Endodermal cell (in vitro differentiated cells): ENCODE measurements at regions not wholly inside any gene's neighbourhood (a gene's known extent, or its start where the extent isn't known, plus 50 kb on each side); places are given as distances from the start of the nearest gene placed in this dataset.
"Not testable (repeated sequence)": the region's sequence is repeated elsewhere in the genome, so short reads cannot be mapped to it uniquely, and the experiment has no call there.

Experiments used
- DNase-seq: peaks from one replicate; pipeline ENCODE4 v3.0.0-alpha.2; 2017
- H3K27ac ChIP-seq: 2 replicates; pipeline ENCODE4 v1.5.1; 2013; ENCODE audit warnings: mild to moderate bottlenecking, low read depth, low read length, moderate library complexity
- H3K27me3 ChIP-seq: 2 replicates; pipeline ENCODE4 v1.6.1; 2013; ENCODE audit warnings: mild to moderate bottlenecking, low read length, moderate library complexity; ENCODE audit not compliant: insufficient read depth, control insufficient read depth, poor library complexity, severe bottlenecking
- H3K36me3 ChIP-seq: 2 replicates; pipeline ENCODE4 v1.7.0; 2013; ENCODE audit warnings: mild to moderate bottlenecking, low read length, moderate library complexity; ENCODE audit not compliant: control insufficient read depth, insufficient read depth
- H3K4me1 ChIP-seq: one replicate; pipeline ENCODE4 v1.7.0; 2013; ENCODE audit warnings: low read length; ENCODE audit not compliant: control insufficient read depth, insufficient read depth
- H3K4me3 ChIP-seq: 2 replicates; pipeline ENCODE4 v1.5.1; 2013; ENCODE audit warnings: mild to moderate bottlenecking, low read length, moderate library complexity
- H3K9ac ChIP-seq: 2 replicates; pipeline ENCODE4 v1.6.1; 2013; ENCODE audit warnings: mild to moderate bottlenecking, low read length, moderate library complexity; ENCODE audit not compliant: poor library complexity, severe bottlenecking; ENCODE audit errors: extremely low read depth
- H3K9me3 ChIP-seq: 2 replicates; pipeline ENCODE4 v1.6.1; 2013; ENCODE audit warnings: mild to moderate bottlenecking, low read length, moderate library complexity; ENCODE audit not compliant: control insufficient read depth
- H3K27ac Mint-ChIP-seq: 2 replicates; pipeline ENCODE4 v1.8.0; 2020; ENCODE audit warnings: mixed read lengths
- H3K27me3 Mint-ChIP-seq: 2 replicates; pipeline ENCODE4 v1.8.0; 2021; ENCODE audit warnings: mild to moderate bottlenecking, mixed read lengths; ENCODE audit not compliant: insufficient read depth
- H3K36me3 Mint-ChIP-seq: 2 replicates; pipeline ENCODE4 v1.8.0; 2020; ENCODE audit warnings: low read depth, mixed read lengths
- H3K4me1 Mint-ChIP-seq: 2 replicates; pipeline ENCODE4 v1.8.0; 2020; ENCODE audit warnings: mixed read lengths
- H3K4me3 Mint-ChIP-seq: 2 replicates; pipeline ENCODE4 v1.8.0; 2020; ENCODE audit warnings: mild to moderate bottlenecking, moderate library complexity, mixed read lengths
- H3K9me3 Mint-ChIP-seq: 2 replicates; pipeline ENCODE4 v1.8.0; 2020; ENCODE audit warnings: mild to moderate bottlenecking, mixed read lengths
- CTCF ChIP-seq: fragments of 200-600 bp; sonication (generic); conservative IDR thresholded peaks from 2 replicates; pipeline ENCODE4 v1.5.0; 2021; ENCODE audit warnings: antibody characterized with exemption, mild to moderate bottlenecking
- WGBS, 2 experiments: methylation state at CpG; one replicate each; pipeline versions ENCODE4 v1.1.5 to v1.1.7; 2013; ENCODE audit warnings: missing lambda C conversion rate in 2 of 2, mixed read lengths in 1 of 2; ENCODE audit not compliant: insufficient coverage in 1 of 2, insufficient read length in 1 of 2; 5-methylcytosine and 5-hydroxymethylcytosine counted together

GRCh38 chr2:92074549-92074898, 2796.7 kb upstream of the TEKT4 start:
- Histone ChIP-seq H3K27ac (no peak overlapping the region), H3K9ac (no peak overlapping the region), H3K27me3 (no peaks in the 10 kb centered on the region), H3K4me1 (no peaks in the 10 kb centered on the region), H3K4me3 (no peak overlapping the region), H3K9me3 (peaks cover 13% of the 10 kb centered on the region), H3K36me3 (no peaks in the 10 kb centered on the region)
- Mint-ChIP-seq H3K4me1 (no peaks in the 10 kb centered on the region), H3K27ac (no peak overlapping the region), H3K27me3 (no peaks in the 10 kb centered on the region), H3K9me3 (peaks cover 64% of the 10 kb centered on the region), H3K36me3 (no peaks in the 10 kb centered on the region), H3K4me3 (no peak overlapping the region)
- no peak for DNase-seq
- 92% methylated on average over 8 to 29 of the region's 29 CpGs for WGBS, 2 experiments
- no peak for TF ChIP-seq CTCF

- 81 to 82% methylated on average over 2 of the region's 2 CpGs for WGBS, 2 experiments
- H3K27me3 Mint-ChIP-seq, H3K4me1 Mint-ChIP-seq, H3K4me3 ChIP-seq, H3K4me1 ChIP-seq, H3K9ac ChIP-seq, H3K27ac ChIP-seq, H3K4me3 Mint-ChIP-seq, DNase-seq, H3K27me3 ChIP-seq, H3K36me3 Mint-ChIP-seq, H3K27ac Mint-ChIP-seq, H3K36me3 ChIP-seq: not testable (repeated sequence)
- H3K9me3 ChIP-seq, result peaks cover 22% of the 10 kb centered on the region
- peaks cover 56% of the 10 kb centered on the region for H3K9me3 Mint-ChIP-seq
These were observed 2795.9 kb upstream of the TEKT4 start for GRCh38 chr2:92075363-92075762.
